B cell (primary cell): ENCODE measurements at regions not wholly inside any gene's neighbourhood (a gene's known extent, or its start where the extent isn't known, plus 50 kb on each side); places are given as distances from the start of the nearest gene placed in this dataset.

Experiments used
- ATAC-seq: fragments of 200-7000 bp; cut with Tn5 transposase; one replicate; pipeline ENCODE4 v1.10.0; 2021; ENCODE audit warnings: low read depth, mild to moderate bottlenecking, moderate number of reproducible peaks, moderate library complexity
- CTCF ChIA-PET: fragments of 350-600 bp; sonication (Branson Sonifier 250); formaldehyde crosslinking; loops from one replicate; lab custom pipeline; 2021; ENCODE audit warnings: antibody characterized with exemption, inconsistent platforms; lab: Charles Lee
- POLR2A ChIA-PET: fragments of 350-600 bp; sonication (Branson Sonifier 250); formaldehyde crosslinking; loops from one replicate; lab custom pipeline; 2021; ENCODE audit warnings: antibody characterized with exemption; lab: Charles Lee
- DNase-seq: peaks from one replicate; pipeline ENCODE4 v3.0.0; 2013
- H2AFZ ChIP-seq: 2 replicates; pipeline ENCODE4 v1.6.1; 2012; ENCODE audit warnings: mild to moderate bottlenecking, low read depth, low read length; ENCODE audit not compliant: insufficient read depth, poor library complexity, severe bottlenecking
- H3K27ac ChIP-seq, 2 donors: 1 replicate in 1 of 2; 2 replicates in 1 of 2; pipeline ENCODE4 v1.5.1; 2012 to 2013; ENCODE audit warnings: low read length in 2 of 2, mild to moderate bottlenecking in 2 of 2, moderate library complexity in 1 of 2
- H3K27me3 ChIP-seq, 4 experiments: fragments of 200-600 bp in 1 of 4; sonication (generic) in 1 of 4; replicated peaks in 1 of 4; 1 replicate in 2 of 4; 2 replicates in 2 of 4; pipeline versions ENCODE4 v1.6.1 to v1.7.0; 2013 to 2016; ENCODE audit warnings: low read length in 3 of 4, mild to moderate bottlenecking in 2 of 4, mixed read lengths in 1 of 4, moderate library complexity in 1 of 4; ENCODE audit not compliant: insufficient read depth in 4 of 4, control insufficient read depth in 3 of 4; ENCODE audit errors: control extremely low read depth in 1 of 4
- H3K36me3 ChIP-seq, 2 experiments: replicated peaks in 1 of 2; 1 replicate in 1 of 2; 2 replicates in 1 of 2; pipeline versions ENCODE4 v1.6.1 to v1.7.1; 2013; ENCODE audit warnings: low read length in 1 of 2; ENCODE audit not compliant: insufficient read depth in 2 of 2, control insufficient read depth in 1 of 2; ENCODE audit errors: control extremely low read depth in 1 of 2, extremely low read depth in 1 of 2
- H3K4me1 ChIP-seq, 2 donors: fragments of 200-600 bp in 1 of 2; sonication (generic) in 1 of 2; 1 replicate in 1 of 2; 2 replicates in 1 of 2; pipeline versions ENCODE4 v1.5.1 to v1.6.1; 2013 to 2017; ENCODE audit warnings: low read length in 2 of 2; ENCODE audit not compliant: control insufficient read depth in 2 of 2, insufficient read depth in 2 of 2
- H3K4me2 ChIP-seq: replicated peaks from 2 replicates; pipeline ENCODE3; 2012; ENCODE audit warnings: mild to moderate bottlenecking, low read depth, low read length; ENCODE audit not compliant: poor library complexity, severe bottlenecking
- H3K4me3 ChIP-seq, 5 experiments: fragments of 200-600 bp in 1 of 5; sonication (generic) in 1 of 5; 1 replicate in 3 of 5; 2 replicates in 2 of 5; pipeline versions ENCODE4 v1.5.1 to v1.7.0; 2011 to 2016; ENCODE audit warnings: low read length in 4 of 5, mild to moderate bottlenecking in 4 of 5, low read depth in 2 of 5, control low read depth in 1 of 5, moderate library complexity in 1 of 5; ENCODE audit not compliant: insufficient read depth in 1 of 5; ENCODE audit errors: control extremely low read depth in 1 of 5, extremely low read depth in 1 of 5
- H3K79me2 ChIP-seq: fragments of 200-600 bp; sonication (generic); one replicate; pipeline ENCODE4 v1.6.0; 2016; ENCODE audit warnings: low read length; ENCODE audit not compliant: control insufficient read depth, insufficient read depth
- H3K9ac ChIP-seq: fragments of 200-600 bp; sonication (generic); 2 replicates; pipeline ENCODE4 v1.6.1; 2017; ENCODE audit warnings: mild to moderate bottlenecking, low read length, moderate library complexity
- H3K9me3 ChIP-seq, 3 donors: one replicate each; pipeline versions ENCODE4 v1.6.1 to v1.7.1; 2013; ENCODE audit warnings: low read length in 2 of 3; ENCODE audit not compliant: control insufficient read depth in 2 of 3, insufficient read depth in 1 of 3; ENCODE audit errors: control extremely low read depth in 1 of 3
- H4K20me1 ChIP-seq: 2 replicates; pipeline ENCODE4 v1.6.0; 2012; ENCODE audit warnings: mild to moderate bottlenecking, low read length; ENCODE audit not compliant: insufficient read depth, control insufficient read depth, poor library complexity, severe bottlenecking
- H3K27ac Mint-ChIP-seq: one replicate; pipeline ENCODE4 v1.8.0; 2021; ENCODE audit warnings: mixed read lengths
- H3K27me3 Mint-ChIP-seq: one replicate; pipeline ENCODE4 v1.8.0; 2021; ENCODE audit warnings: mixed read lengths
- H3K4me1 Mint-ChIP-seq: one replicate; pipeline ENCODE4 v1.8.0; 2021; ENCODE audit warnings: mixed read lengths
- H3K4me3 Mint-ChIP-seq: one replicate; pipeline ENCODE4 v1.8.0; 2021; ENCODE audit warnings: mixed read lengths
- H3K9me3 Mint-ChIP-seq: one replicate; pipeline ENCODE4 v1.8.0; 2022; ENCODE audit warnings: mixed read lengths; ENCODE audit not compliant: insufficient read depth
- CTCF ChIP-seq: fragments of 200-600 bp; IDR thresholded peaks from one replicate; pipeline ENCODE4 v1.8.0; 2022; ENCODE audit warnings: antibody characterized with exemption, mild to moderate bottlenecking
- EZH2 ChIP-seq: IDR thresholded peaks from 2 replicates; pipeline ENCODE4 v1.6.1; 2012; ENCODE audit warnings: borderline replicate concordance, low read depth, mild to moderate bottlenecking, moderate library complexity, low read length; ENCODE audit not compliant: insufficient read depth, poor library complexity, severe bottlenecking
- WGBS: methylation state at CpG from one replicate; pipeline ENCODE4 v1.1.5; 2013; ENCODE audit warnings: missing lambda C conversion rate; ENCODE audit not compliant: insufficient coverage; 5-methylcytosine and 5-hydroxymethylcytosine counted together
- intact Hi-C: fragments of 100-400 bp; cut with micrococcal nuclease; formaldehyde crosslinking; loops from one replicate; pipeline ENCODE4 v1.10.0; 2022

GRCh38 chr16:76837872-76838271, 353.1 kb upstream of the MON1B start:
- no peaks in the 10 kb centered on the region for H3K27me3 Mint-ChIP-seq
- H3K4me3 ChIP-seq, result no peak overlapping the region
- no peaks in the 10 kb centered on the region for H4K20me1 ChIP-seq
- H3K27ac Mint-ChIP-seq, result no peak overlapping the region
- H3K9me3 ChIP-seq, result peaks cover 0 to 9% (median 0%) of the 10 kb centered on the region in 3 donors
- no peak for ATAC-seq
- CTCF ChIA-PET, result no interaction called here
- H3K79me2 ChIP-seq, result no peaks in the 10 kb centered on the region
- no peak overlapping the region for H3K4me2 ChIP-seq
- H3K27ac ChIP-seq, result no peak overlapping the region
- TF ChIP-seq EZH2, result no peak
- no peak for TF ChIP-seq CTCF
- intact Hi-C loops, result no loop called here
- H3K9ac ChIP-seq, result no peak overlapping the region
- H3K4me1 Mint-ChIP-seq, result no peaks in the 10 kb centered on the region
- H3K4me3 Mint-ChIP-seq, result no peak overlapping the region
- 90% methylated on average over 2 of the region's 5 CpGs for WGBS
- H2AFZ ChIP-seq, result no peak overlapping the region
- H3K27me3 ChIP-seq, result no peaks in the 10 kb centered on the region
- DNase-seq, result no peak
- H3K9me3 Mint-ChIP-seq, result peaks cover 4% of the 10 kb centered on the region
- POLR2A ChIA-PET, result no interaction called here
- H3K36me3 ChIP-seq, result no peaks in the 10 kb centered on the region
- no peaks in the 10 kb centered on the region for H3K4me1 ChIP-seq

GRCh38 chr16:76854234-76854633, 336.8 kb upstream of the MON1B start:
- Mint-ChIP-seq H3K4me1 (no peaks in the 10 kb centered on the region), H3K27me3 (no peaks in the 10 kb centered on the region), H3K9me3 (peaks cover 2% of the 10 kb centered on the region), H3K4me3 (no peak overlapping the region), H3K27ac (no peak overlapping the region)
- Histone ChIP-seq H3K4me1 (no peaks in the 10 kb centered on the region), H3K79me2 (no peaks in the 10 kb centered on the region), H3K9me3 (peaks cover 0 to 2% (median 0%) of the 10 kb centered on the region in 3 donors), H3K4me2 (no peak overlapping the region), H3K27me3 (no peaks in the 10 kb centered on the region), H3K9ac (no peak overlapping the region), H4K20me1 (no peaks in the 10 kb centered on the region), H3K27ac (no peak overlapping the region), H3K36me3 (no peaks in the 10 kb centered on the region), H3K4me3 (no peak overlapping the region), H2AFZ (no peak overlapping the region)
- TF ChIP-seq EZH2 (no peak), CTCF (no peak)
- ATAC-seq (no peak), DNase-seq (no peak)
- 100% methylated on average over 2 of the region's 5 CpGs for WGBS
- ChIA-PET POLR2A (no interaction called here), CTCF (no interaction called here)
- intact Hi-C loops, result no loop called here
